Activated T-cell treated with anti-CD3 and anti-CD28 coated beads, Interleukin-2, amount 50 U/mL, for 24 hours (primary cell): ENCODE measurements at regions not wholly inside any gene's neighbourhood (a gene's known extent, or its start where the extent isn't known, plus 50 kb on each side); places are given as distances from the start of the nearest gene placed in this dataset.

Source experiments
- DNase-seq: peaks from one replicate; pipeline ENCODE4 v3.0.0-alpha.2; 2020
- H3K27ac Mint-ChIP-seq: 2 replicates; pipeline ENCODE4 v1.8.0; 2020; ENCODE audit warnings: mild to moderate bottlenecking, mixed read lengths
- H3K27me3 Mint-ChIP-seq: 2 replicates; pipeline ENCODE4 v1.8.0; 2020; ENCODE audit warnings: mixed read lengths
- H3K36me3 Mint-ChIP-seq: 2 replicates; pipeline ENCODE4 v1.8.0; 2020; ENCODE audit warnings: low read depth, mixed read lengths
- H3K4me1 Mint-ChIP-seq: 2 replicates; pipeline ENCODE4 v1.8.0; 2020; ENCODE audit warnings: low read depth, mixed read lengths
- H3K4me3 Mint-ChIP-seq: 2 replicates; pipeline ENCODE4 v1.8.0; 2020; ENCODE audit warnings: mild to moderate bottlenecking, moderate library complexity, mixed read lengths
- H3K9me3 Mint-ChIP-seq: 2 replicates; pipeline ENCODE4 v1.8.0; 2020; ENCODE audit warnings: mixed read lengths

DNA sequence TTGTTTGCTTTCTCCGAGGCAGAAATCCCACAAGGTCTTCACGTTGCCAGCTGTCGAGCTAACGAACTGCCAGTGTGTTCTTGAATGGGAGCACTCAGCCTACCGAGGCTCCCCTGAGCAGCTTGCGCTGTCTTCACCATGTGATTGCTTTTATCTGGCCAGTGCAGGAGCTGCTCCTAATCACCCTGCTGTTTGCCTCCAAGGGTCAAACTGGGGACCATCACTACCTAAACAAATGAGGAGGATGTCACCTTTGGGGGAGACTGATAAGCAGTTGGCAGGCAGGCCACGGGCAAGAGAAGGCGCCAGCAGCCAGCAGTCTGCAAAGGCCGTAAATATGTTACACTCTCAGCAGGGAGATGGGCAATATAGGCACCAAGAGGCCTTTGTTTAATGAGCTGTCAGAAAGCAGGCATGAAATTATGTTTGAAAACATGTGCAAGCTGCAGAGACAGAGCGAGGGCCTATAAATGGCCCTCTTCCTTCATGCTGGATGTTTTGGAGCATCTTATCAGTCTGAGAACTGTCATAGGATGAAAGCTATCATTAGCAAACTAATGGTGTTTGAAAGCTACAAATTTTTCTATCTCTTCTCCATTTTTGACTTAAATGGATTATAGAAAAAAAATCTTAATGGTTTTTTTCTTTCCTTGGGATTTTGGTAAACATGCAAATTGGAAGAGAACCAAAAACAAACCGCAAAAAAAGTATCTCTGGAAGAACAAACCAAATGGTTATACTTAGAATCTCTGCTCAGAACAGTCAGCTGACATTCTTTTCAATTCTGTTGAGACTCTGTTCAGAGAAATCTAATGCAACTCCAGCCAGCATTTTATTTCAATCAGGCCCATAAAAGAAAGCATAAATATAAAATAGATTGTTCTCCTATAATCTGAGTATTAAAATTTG, 267.3 kb upstream of the NPVF start:
- Mint-ChIP-seq H3K9me3 (no peaks in the 10 kb centered on the region), H3K4me1 (peaks cover 9% of the 10 kb centered on the region), H3K27me3 (no peaks in the 10 kb centered on the region), H3K27ac (no peak overlapping the region), H3K36me3 (no peaks in the 10 kb centered on the region), H3K4me3 (no peak overlapping the region)
- no peak for DNase-seq

GRCh38 chr7:25496476-25497368, 268.4 kb upstream of the NPVF start:
- DNase-seq = no peak
- no peaks in the 10 kb centered on the region for H3K9me3 Mint-ChIP-seq
- H3K27ac Mint-ChIP-seq = peak overlapping the region; percentile 73
- H3K27me3 Mint-ChIP-seq = peaks cover 3% of the 10 kb centered on the region
- H3K4me1 Mint-ChIP-seq = peaks cover 9% of the 10 kb centered on the region
- no peaks in the 10 kb centered on the region for H3K36me3 Mint-ChIP-seq
- peak overlapping the region; percentile 48 for H3K4me3 Mint-ChIP-seq

DNA sequence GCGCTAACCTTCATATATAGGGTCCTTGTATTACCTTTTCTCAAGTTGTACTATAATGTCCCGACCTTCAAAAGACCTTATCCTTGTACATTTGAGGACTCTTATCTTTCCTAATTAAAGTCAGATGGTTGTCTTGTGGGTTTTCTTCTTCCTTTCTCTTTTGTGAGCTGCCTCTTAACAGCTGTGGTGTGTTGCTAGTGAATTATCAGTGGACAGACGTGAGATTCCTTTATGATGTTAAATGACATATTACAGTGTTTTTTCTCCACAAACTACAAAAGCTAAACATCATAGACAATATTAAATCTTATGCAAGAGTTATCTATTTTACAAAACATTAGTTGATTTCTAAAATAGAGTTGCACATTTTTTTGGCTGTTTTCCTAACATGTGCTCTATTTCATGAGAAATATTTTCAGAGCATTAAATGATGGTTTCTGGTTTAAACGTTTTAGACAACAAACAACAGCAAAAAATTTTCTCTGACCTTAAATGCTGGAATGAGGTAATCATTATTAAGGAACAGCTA, 272.2 kb upstream of the NPVF start:
- no peaks in the 10 kb centered on the region for H3K9me3 Mint-ChIP-seq
- no peak overlapping the region for H3K27ac Mint-ChIP-seq

DNA sequence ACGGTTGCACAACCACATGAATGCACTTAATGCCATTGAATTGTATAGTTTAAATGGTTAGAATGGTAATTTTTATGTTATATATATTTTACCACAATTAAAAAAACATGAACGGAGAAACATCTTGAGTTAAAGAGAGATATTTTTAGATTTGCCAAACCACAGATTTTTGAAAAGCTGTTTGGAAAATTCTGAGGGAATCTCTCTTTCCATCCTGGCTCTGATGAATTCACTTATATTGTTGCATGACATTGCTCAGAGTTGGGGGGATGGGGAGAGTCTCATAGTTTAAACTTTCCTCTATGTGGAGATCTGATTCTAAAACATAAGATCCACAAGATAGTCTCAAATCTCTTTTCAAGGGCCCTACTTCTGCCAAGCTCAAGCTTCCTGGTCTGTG, 275.0 kb upstream of the NPVF start:
- Mint-ChIP-seq H3K4me1 (no peaks in the 10 kb centered on the region), H3K4me3 (no peak overlapping the region), H3K27me3 (peaks cover 5% of the 10 kb centered on the region), H3K36me3 (no peaks in the 10 kb centered on the region), H3K27ac (no peak overlapping the region), H3K9me3 (no peaks in the 10 kb centered on the region)
- DNase-seq = no peak

More for the DNA sequence above, 272.2 kb upstream of the NPVF start:
- no peaks in the 10 kb centered on the region for H3K36me3 Mint-ChIP-seq
- H3K27me3 Mint-ChIP-seq = peaks cover 5% of the 10 kb centered on the region
- no peak for DNase-seq
- no peak overlapping the region for H3K4me3 Mint-ChIP-seq
- H3K4me1 Mint-ChIP-seq = peaks cover 9% of the 10 kb centered on the region

DNA sequence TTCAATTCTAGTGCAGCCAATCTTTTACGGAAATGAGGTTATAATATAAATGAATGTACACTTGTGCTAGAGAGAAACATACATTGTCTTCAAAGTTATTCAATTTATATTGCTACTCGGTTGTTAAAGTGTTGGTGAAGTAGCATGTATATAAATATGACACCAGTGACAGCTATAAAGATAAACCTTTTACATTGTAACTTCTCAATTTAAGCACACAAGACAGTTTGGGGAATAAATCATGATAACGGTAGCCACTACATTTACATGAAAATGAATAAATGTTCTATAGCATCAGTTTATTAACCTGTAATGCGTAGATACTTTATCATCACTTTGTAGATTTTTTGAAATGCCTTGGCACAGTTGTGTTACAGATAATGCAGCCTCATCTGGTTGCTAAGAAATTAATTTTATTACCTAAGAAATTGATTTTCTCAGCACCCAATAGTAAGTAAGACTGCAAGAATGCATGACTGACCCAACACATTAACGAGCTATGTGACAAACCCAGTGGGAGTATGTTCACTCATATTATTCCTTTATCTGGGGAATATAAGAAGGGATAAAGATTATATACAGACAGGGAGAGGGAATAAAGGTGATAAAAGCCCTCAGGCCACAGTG, 283.9 kb upstream of the NPVF start:
- Mint-ChIP-seq H3K36me3 (no peaks in the 10 kb centered on the region), H3K9me3 (no peaks in the 10 kb centered on the region), H3K4me1 (no peaks in the 10 kb centered on the region), H3K4me3 (no peak overlapping the region), H3K27ac (no peak overlapping the region), H3K27me3 (no peaks in the 10 kb centered on the region)
- no peak for DNase-seq

- no peaks in the 10 kb centered on the region for H3K36me3 Mint-ChIP-seq
- H3K27me3 Mint-ChIP-seq = peaks cover 3% of the 10 kb centered on the region
- DNase-seq = no peak
- H3K27ac Mint-ChIP-seq = no peak overlapping the region
- no peaks in the 10 kb centered on the region for H3K9me3 Mint-ChIP-seq
- H3K4me1 Mint-ChIP-seq = peaks cover 12% of the 10 kb centered on the region
- no peak overlapping the region for H3K4me3 Mint-ChIP-seq
Measured at GRCh38 chr7:25515633-25516275, 287.5 kb upstream of the NPVF start.

DNA sequence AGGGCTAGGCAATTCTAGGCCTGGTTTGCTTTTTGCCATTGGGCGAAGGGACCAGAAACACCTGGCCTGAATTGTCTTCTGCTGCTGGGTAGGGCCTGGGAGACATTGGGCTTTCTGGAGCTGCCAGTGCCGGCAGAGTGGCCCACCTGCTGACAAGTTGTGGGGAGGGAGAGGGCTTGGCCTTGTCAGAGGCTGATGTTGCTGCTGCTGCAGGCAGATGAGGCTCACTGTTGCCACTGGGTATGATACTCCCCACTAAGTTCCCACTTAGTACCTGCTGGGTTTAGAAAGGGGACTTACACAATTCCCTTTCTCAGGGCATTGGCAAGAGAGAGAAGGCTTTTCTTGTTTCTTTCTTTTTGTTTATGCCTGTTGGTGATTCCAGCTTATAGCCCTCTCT, 289.6 kb upstream of the NPVF start:
- Mint-ChIP-seq H3K4me1 (peaks cover 30% of the 10 kb centered on the region), H3K36me3 (no peaks in the 10 kb centered on the region), H3K4me3 (no peak overlapping the region), H3K27me3 (peaks cover 3% of the 10 kb centered on the region), H3K27ac (no peak overlapping the region), H3K9me3 (no peaks in the 10 kb centered on the region)
- DNase-seq = no peak

DNA sequence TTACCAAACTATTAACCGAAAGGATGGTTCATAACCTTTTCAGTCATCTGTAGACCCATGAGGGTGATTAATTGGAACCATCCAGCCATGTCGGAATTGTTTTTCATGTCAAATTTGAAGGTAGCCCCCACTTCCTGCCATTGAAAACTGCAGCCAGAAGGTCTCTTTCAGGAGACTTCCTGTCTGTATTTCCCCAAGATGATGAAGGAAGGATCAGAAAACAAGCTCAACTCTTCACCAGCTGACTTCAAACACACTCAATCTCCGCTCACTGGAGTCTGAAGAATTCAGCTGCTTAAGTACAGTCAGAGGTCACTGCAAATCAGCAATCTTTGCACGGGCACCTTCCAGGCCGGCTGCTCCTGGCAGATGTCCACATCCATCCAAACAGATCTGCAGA, 291.7 kb upstream of the NPVF start:
- Mint-ChIP-seq H3K27ac (peak overlapping the region; percentile 46), H3K36me3 (no peaks in the 10 kb centered on the region), H3K9me3 (no peaks in the 10 kb centered on the region), H3K4me1 (peaks cover 33% of the 10 kb centered on the region), H3K27me3 (peaks cover 3% of the 10 kb centered on the region), H3K4me3 (no peak overlapping the region)
- no peak for DNase-seq

GRCh38 chr7:25520516-25520915, 292.2 kb upstream of the NPVF start:
- no peak overlapping the region for H3K4me3 Mint-ChIP-seq

GRCh38 chr7:25521236-25521635, 292.9 kb upstream of the NPVF start:
- peaks cover 33% of the 10 kb centered on the region for H3K4me1 Mint-ChIP-seq
- H3K27ac Mint-ChIP-seq = no peak overlapping the region
- H3K36me3 Mint-ChIP-seq = no peaks in the 10 kb centered on the region
- H3K9me3 Mint-ChIP-seq = no peaks in the 10 kb centered on the region
- H3K27me3 Mint-ChIP-seq = peaks cover 9% of the 10 kb centered on the region
- no peak overlapping the region for H3K4me3 Mint-ChIP-seq
- no peak for DNase-seq

More at GRCh38 chr7:25520516-25520915, 292.2 kb upstream of the NPVF start:
- H3K27ac Mint-ChIP-seq = no peak overlapping the region
- H3K27me3 Mint-ChIP-seq = peaks cover 5% of the 10 kb centered on the region
- no peaks in the 10 kb centered on the region for H3K36me3 Mint-ChIP-seq
- H3K4me1 Mint-ChIP-seq = peaks cover 33% of the 10 kb centered on the region
- H3K9me3 Mint-ChIP-seq = no peaks in the 10 kb centered on the region
- DNase-seq = no peak

- Mint-ChIP-seq H3K36me3 (no peaks in the 10 kb centered on the region), H3K4me1 (peaks cover 33% of the 10 kb centered on the region), H3K9me3 (no peaks in the 10 kb centered on the region), H3K27ac (no peak overlapping the region), H3K4me3 (no peak overlapping the region), H3K27me3 (peaks cover 9% of the 10 kb centered on the region)
- DNase-seq = no peak
Measured at GRCh38 chr7:25522727-25523126, 294.4 kb upstream of the NPVF start.

DNA sequence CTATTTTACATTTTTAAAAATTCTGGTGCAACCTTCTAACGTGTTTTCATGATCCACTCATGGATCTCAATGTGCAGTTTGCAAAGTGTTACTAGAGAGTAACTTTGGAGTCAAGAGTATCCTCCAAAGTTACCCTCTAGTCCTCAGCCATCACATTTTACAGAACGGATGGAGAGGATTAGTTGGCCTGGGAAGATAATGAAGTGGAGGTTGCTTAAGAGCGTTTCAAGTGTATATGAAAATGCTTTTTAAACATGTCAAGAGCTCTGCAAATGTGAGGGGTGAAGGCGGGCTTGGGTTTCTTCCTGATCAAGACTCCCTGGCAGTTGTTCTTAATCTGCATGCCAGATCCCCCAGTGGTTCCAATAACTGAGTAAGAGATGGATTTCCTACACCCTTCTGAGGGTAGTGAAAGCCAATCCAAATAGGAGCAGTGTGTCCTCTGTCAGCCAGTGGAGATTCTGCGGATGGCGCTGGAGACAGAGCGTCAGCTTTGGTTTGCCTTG, 299.4 kb upstream of the NPVF start:
- DNase-seq = no peak
- H3K4me1 Mint-ChIP-seq = peaks cover 5% of the 10 kb centered on the region
- H3K9me3 Mint-ChIP-seq = no peaks in the 10 kb centered on the region
- H3K4me3 Mint-ChIP-seq = no peak overlapping the region
- H3K27me3 Mint-ChIP-seq = peaks cover 6% of the 10 kb centered on the region
- no peaks in the 10 kb centered on the region for H3K36me3 Mint-ChIP-seq
- no peak overlapping the region for H3K27ac Mint-ChIP-seq

DNA sequence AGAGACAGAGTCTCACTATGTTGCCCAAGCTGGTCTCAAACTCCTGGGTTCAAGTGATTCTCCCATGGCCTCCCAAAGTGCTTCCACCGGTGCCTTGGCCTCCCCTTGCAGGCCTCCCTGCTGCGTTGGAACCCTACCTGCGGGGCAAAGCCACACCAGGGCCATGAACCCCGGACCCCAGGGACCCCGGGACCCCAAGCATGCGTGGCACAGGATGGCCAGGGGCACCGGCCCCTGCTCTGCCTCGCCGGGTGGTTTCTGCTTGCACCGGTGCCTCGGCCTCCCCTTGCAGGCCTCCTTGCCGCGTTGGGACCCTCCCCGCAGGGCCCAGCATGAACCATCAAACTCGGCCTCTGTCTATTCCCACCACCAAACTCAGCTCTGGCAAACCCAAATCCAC, 301.0 kb upstream of the NPVF start:
- no peaks in the 10 kb centered on the region for H3K4me1 Mint-ChIP-seq
- no peaks in the 10 kb centered on the region for H3K36me3 Mint-ChIP-seq
- no peak overlapping the region for H3K27ac Mint-ChIP-seq
- H3K4me3 Mint-ChIP-seq = no peak overlapping the region
- no peaks in the 10 kb centered on the region for H3K9me3 Mint-ChIP-seq
- DNase-seq = no peak
- peaks cover 6% of the 10 kb centered on the region for H3K27me3 Mint-ChIP-seq

DNA sequence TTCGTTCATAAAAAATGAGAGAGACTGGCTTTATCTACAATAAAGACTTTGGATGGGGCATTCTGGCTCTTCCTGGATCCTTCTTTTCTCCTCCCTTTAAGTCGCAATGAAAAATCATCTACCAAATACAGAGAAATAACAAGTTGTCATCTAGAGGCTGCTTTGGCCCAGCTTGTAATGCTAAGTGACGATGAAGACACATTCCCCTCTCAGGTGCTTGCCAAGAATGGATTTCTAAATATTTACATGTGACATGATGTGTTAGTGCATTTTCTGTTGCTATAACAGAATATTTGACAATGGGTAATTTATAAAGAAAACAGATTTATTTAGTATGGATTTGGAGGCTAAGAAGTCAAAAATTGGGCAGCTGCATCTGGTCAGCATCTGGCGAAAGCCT, 308.6 kb upstream of the NPVF start:
- Mint-ChIP-seq H3K4me1 (peaks cover 7% of the 10 kb centered on the region), H3K36me3 (no peaks in the 10 kb centered on the region), H3K27me3 (no peaks in the 10 kb centered on the region), H3K9me3 (no peaks in the 10 kb centered on the region), H3K27ac (no peak overlapping the region), H3K4me3 (no peak overlapping the region)
- DNase-seq = no peak
